Testis (tissue), 2 donors: ENCODE measurements at regions not wholly inside any gene's neighbourhood (a gene's known extent, or its start where the extent isn't known, plus 50 kb on each side); places are given as distances from the start of the nearest gene placed in this dataset.

Experiments
- CTCF ChIP-seq, 3 experiments: fragments of 450-650 bp in 2 of 3; fragments of 200-600 bp in 1 of 3; sonication (generic) in 1 of 3; IDR thresholded peaks; one replicate each; pipeline ENCODE4 v1.5.1; 2016 to 2019; ENCODE audit warnings: antibody characterized with exemption in 3 of 3, mild to moderate bottlenecking in 2 of 3, moderate library complexity in 1 of 3
- POLR2A ChIP-seq: fragments of 450-650 bp; IDR thresholded peaks from one replicate; pipeline ENCODE4 v1.6.1; 2017; ENCODE audit warnings: antibody characterized with exemption, mild to moderate bottlenecking, moderate library complexity

- TF ChIP-seq CTCF (IDR thresholded peaks at IDR 0.05) (no peak), POLR2A (no peak)
These were observed 404.9 kb upstream of the MBL2 start for GRCh38 chr10:53177468-53177867.
